ENCODE measurements at regions not wholly inside any gene's neighbourhood (a gene's known extent, or its start where the extent isn't known, plus 50 kb on each side); places are given as distances from the start of the nearest gene placed in this dataset.

- no peak for TF ChIP-seq CTCF (IDR thresholded peaks at IDR 0.05 in 4 of 5, conservative IDR thresholded peaks at IDR 0.05 in 1 of 5)
- no peak for TF ChIP-seq POLR2A (IDR thresholded peaks at IDR 0.05)
Measured at GRCh38 chr11:13101644-13102512, 92.8 kb downstream of the RASSF10 start.
